WI38 (cell line): ENCODE measurements at regions not wholly inside any gene's neighbourhood (a gene's known extent, or its start where the extent isn't known, plus 50 kb on each side); places are given as distances from the start of the nearest gene placed in this dataset.
"Not testable (repeated sequence)": the region's sequence is repeated elsewhere in the genome, so short reads cannot be mapped to it uniquely, and the experiment has no call there.

Experiments used
- H3K4me3 ChIP-seq: 2 replicates; pipeline ENCODE4 v1.5.1; 2011; ENCODE audit warnings: low read depth, mild to moderate bottlenecking, control low read depth, low read length
- CTCF ChIP-seq: IDR thresholded peaks from 2 replicates; pipeline ENCODE4 v1.5.1; 2012; ENCODE audit warnings: low read depth, mild to moderate bottlenecking, control low read depth, low read length

DNA sequence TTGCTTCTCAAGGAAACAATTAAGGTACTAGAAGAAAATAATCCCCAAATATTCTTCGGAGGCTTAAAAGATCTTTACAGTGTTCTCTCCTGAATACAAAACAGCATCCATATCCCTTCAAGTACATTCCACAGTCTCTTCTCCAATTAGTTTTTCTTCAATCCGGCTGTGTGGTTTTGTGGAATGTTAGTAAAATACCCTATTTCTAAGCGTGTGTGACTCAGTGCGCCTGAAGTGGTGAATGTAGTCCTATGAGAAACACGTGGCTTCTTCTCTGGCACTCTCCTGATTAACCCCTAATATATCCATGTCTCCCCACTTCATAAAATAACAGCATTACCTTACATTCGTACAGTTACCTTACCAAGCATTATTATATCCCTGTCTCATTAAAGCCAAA lies 570.2 kb downstream of the ARL4A start:
- H3K4me3 ChIP-seq: no peak overlapping the region
- TF ChIP-seq CTCF: no peak

DNA sequence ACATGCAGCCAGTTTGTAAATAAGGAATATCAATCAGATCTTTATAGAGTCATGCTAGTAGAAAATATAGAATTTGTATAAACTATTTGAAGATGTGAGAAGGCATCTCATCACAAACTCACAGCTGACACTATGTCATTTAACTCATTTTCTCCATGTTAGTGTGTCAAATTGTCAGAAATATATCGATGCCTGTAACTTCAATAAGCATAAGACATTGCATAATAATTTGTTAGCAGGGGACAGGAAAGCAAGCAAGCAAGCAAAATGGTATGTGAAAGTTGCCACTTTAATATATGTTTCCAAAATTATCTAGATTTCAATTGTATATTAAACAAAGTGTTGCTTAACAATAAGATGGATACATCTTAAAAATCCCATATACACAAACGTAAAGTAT lies 571.0 kb downstream of the ARL4A start:
- H3K4me3 ChIP-seq: no peak overlapping the region
- TF ChIP-seq CTCF: no peak

DNA sequence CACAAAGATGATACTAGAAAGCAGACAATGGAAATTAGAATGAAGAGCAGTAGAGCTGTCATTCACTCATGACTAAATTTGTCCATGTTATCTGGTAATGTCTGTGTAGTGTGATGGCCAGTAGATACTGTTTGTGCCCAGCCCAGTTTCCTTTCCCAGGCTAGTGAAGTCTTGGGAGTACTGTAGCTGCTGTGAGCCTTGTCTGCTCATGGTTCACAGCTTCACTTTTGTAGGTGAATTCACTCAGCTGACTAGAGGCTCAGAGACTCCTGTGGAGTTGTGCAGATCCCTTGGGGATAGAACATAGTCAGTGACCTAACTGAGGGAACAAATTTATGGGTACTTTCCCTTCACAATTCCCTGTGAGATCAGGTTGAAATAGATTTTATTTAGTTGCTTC lies 572.5 kb downstream of the ARL4A start:
- no peak overlapping the region for H3K4me3 ChIP-seq
- no peak for TF ChIP-seq CTCF

DNA sequence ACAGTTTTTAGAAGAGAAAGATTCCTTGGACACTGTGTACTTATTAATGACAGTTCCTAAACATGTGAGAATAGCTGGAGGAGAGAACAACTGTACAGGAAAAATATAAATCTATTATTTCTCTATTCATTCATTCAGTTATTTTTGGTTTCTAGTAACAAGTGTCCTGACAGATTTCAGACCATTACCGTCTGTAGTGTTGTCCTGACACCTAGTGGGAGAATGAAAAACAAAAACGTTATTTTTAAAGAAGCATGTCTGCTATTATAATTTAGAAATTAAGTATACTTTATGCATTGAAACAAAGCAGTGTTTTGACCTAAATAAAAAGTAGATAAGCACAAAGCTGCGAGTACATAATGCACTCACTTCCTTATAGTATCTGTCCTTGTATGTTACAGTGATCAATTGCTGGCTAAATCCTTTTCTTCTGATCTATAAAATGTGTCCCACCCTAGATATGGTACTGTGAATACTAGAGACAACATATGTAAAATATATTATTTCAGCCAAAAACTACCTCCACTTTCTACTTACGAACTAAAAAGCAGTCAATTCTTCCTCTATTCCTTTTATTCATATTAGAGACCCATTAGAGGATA lies 575.6 kb downstream of the ARL4A start:
- H3K4me3 ChIP-seq: no peak overlapping the region
- peak; percentile 11; the same call in 1 of the 2 replicates for TF ChIP-seq CTCF

- TF ChIP-seq CTCF: no peak
- H3K4me3 ChIP-seq: no peak overlapping the region
These were observed 577.8 kb downstream of the ARL4A start for GRCh38 chr7:13265271-13265670.

GRCh38 chr7:13274205-13274604 lies 586.8 kb downstream of the ARL4A start:
- H3K4me3 ChIP-seq: not testable (repeated sequence)

DNA sequence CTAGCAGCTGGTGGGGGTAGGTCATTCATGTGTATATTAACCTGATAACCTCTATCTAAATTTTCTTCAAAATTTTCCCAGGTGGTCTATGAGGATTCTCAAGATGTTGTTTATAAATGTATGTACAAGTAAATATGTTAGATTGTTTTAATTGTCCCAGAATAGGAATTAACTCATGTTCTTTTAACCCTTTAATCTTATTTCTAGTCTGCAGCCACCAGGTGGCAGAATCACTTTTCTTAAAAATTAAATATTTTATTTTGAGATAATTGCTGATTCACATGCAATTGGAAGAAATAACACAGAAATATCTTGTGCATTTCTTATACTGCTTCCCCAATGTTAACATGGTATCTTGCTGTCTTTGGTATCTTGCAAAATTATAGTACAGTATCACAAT lies 589.5 kb downstream of the ARL4A start:
- TF ChIP-seq CTCF: no peak
- no peak overlapping the region for H3K4me3 ChIP-seq

DNA sequence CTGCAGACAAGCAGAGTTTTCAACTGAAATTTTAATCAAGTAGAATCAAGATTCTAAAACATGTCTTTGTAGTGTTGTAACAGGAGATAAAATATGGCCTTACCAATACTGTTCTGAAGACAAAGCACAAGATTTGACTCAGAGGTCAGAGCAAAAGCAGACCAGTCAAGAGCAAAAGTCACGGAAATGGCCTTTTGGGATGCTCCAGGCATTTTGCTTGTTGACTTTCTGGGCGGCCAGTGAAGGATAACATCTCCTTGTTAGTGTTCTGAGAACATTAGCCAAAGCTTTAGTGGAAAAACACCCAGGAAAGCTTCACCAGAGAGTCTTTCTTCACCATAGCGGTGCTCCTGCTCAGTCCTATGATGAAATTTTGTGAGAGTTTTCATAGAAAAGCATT lies 590.6 kb downstream of the ARL4A start:
- no peak for TF ChIP-seq CTCF
- H3K4me3 ChIP-seq: no peak overlapping the region
